Thyroid gland (tissue), 4 donors: ENCODE measurements at regions not wholly inside any gene's neighbourhood (a gene's known extent, or its start where the extent isn't known, plus 50 kb on each side); places are given as distances from the start of the nearest gene placed in this dataset.

ENCODE experiments used
- DNase-seq, 2 donors: peaks; one replicate each; pipeline ENCODE4 v3.0.0-alpha.2; 2019
- H3K27ac ChIP-seq, 3 donors: fragments of 200-600 bp; sonication (generic); 1 replicate in 2 of 3; 2 replicates in 1 of 3; pipeline ENCODE4 v1.5.1; 2016 to 2019; ENCODE audit warnings: mild to moderate bottlenecking in 1 of 3, moderate library complexity in 1 of 3
- H3K27me3 ChIP-seq: fragments of 200-600 bp; sonication (generic); one replicate; pipeline ENCODE4 v1.5.1; 2019
- H3K36me3 ChIP-seq, 2 donors: fragments of 200-600 bp; sonication (generic); one replicate each; pipeline ENCODE4 v1.5.1; 2016 to 2019
- H3K4me1 ChIP-seq, 2 donors: fragments of 200-600 bp; sonication (generic); one replicate each; pipeline ENCODE4 v1.5.1; 2017 to 2019
- H3K4me3 ChIP-seq, 3 donors: fragments of 200-600 bp; sonication (generic); replicated peaks in 1 of 3; 1 replicate in 2 of 3; 2 replicates in 1 of 3; pipeline ENCODE4 v1.5.1; 2016; ENCODE audit warnings: mild to moderate bottlenecking in 1 of 3
- H3K9me3 ChIP-seq: fragments of 200-600 bp; sonication (generic); one replicate; pipeline ENCODE4 v1.5.1; 2017
- POLR2A ChIP-seq, 2 donors: fragments of 450-650 bp; IDR thresholded peaks; one replicate each; pipeline ENCODE4 v1.6.1; 2017; ENCODE audit warnings: antibody characterized with exemption in 2 of 2, mild to moderate bottlenecking in 2 of 2, moderate library complexity in 1 of 2
- WGBS, 2 donors: methylation state at CpG; one replicate each; pipeline ENCODE4 v1.1.5; 2017; 5-methylcytosine and 5-hydroxymethylcytosine counted together
- intact Hi-C: fragments of 100-400 bp; cut with DNase I; formaldehyde crosslinking; loops from one replicate; pipeline ENCODE4 v1.15.1; 2023
- TF ChIP-seq, protein P1 (sequence below), 6 experiments: fragments of 200-600 bp in 3 of 6; fragments of 450-650 bp in 3 of 6; sonication (generic) in 3 of 6; IDR thresholded peaks; one replicate each; pipeline ENCODE4 v1.5.1; 2016 to 2019; ENCODE audit warnings: antibody characterized with exemption in 6 of 6, mild to moderate bottlenecking in 2 of 6, inconsistent platforms in 1 of 6, moderate library complexity in 1 of 6

- intact Hi-C loops: no loop called here
- DNase-seq: no peak
- Histone ChIP-seq H3K4me1 (no peaks in the 10 kb centered on the region), H3K9me3 (no peaks in the 10 kb centered on the region), H3K36me3 (no peaks in the 10 kb centered on the region), H3K27ac (no peak overlapping the region), H3K4me3 (no peak overlapping the region), H3K27me3 (no peaks in the 10 kb centered on the region)
- no peak for TF ChIP-seq POLR2A (IDR thresholded peaks at IDR 0.05)
- TF ChIP-seq, protein P1, sequence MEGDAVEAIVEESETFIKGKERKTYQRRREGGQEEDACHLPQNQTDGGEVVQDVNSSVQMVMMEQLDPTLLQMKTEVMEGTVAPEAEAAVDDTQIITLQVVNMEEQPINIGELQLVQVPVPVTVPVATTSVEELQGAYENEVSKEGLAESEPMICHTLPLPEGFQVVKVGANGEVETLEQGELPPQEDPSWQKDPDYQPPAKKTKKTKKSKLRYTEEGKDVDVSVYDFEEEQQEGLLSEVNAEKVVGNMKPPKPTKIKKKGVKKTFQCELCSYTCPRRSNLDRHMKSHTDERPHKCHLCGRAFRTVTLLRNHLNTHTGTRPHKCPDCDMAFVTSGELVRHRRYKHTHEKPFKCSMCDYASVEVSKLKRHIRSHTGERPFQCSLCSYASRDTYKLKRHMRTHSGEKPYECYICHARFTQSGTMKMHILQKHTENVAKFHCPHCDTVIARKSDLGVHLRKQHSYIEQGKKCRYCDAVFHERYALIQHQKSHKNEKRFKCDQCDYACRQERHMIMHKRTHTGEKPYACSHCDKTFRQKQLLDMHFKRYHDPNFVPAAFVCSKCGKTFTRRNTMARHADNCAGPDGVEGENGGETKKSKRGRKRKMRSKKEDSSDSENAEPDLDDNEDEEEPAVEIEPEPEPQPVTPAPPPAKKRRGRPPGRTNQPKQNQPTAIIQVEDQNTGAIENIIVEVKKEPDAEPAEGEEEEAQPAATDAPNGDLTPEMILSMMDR (IDR thresholded peaks at IDR 0.05): no peak
- 78 to 86% methylated on average over 25 of the region's 25 CpGs for WGBS, 2 donors
Measured at GRCh38 chr10:130493446-130494145, 357.4 kb downstream of the GLRX3 start.

GRCh38 chr10:130495116-130495862 is 359.1 kb downstream of the GLRX3 start:
- Histone ChIP-seq H3K27ac (no peak overlapping the region), H3K4me3 (no peak overlapping the region), H3K4me1 (no peaks in the 10 kb centered on the region), H3K36me3 (no peaks in the 10 kb centered on the region), H3K27me3 (no peaks in the 10 kb centered on the region), H3K9me3 (no peaks in the 10 kb centered on the region)
- intact Hi-C loops: no loop called here
- no peak for DNase-seq
- TF ChIP-seq POLR2A (IDR thresholded peaks at IDR 0.05): no peak
- TF ChIP-seq, protein P1 (IDR thresholded peaks at IDR 0.05): no peak
- WGBS, 2 donors: 86 to 87% methylated on average over 9 of the region's 10 CpGs

DNA sequence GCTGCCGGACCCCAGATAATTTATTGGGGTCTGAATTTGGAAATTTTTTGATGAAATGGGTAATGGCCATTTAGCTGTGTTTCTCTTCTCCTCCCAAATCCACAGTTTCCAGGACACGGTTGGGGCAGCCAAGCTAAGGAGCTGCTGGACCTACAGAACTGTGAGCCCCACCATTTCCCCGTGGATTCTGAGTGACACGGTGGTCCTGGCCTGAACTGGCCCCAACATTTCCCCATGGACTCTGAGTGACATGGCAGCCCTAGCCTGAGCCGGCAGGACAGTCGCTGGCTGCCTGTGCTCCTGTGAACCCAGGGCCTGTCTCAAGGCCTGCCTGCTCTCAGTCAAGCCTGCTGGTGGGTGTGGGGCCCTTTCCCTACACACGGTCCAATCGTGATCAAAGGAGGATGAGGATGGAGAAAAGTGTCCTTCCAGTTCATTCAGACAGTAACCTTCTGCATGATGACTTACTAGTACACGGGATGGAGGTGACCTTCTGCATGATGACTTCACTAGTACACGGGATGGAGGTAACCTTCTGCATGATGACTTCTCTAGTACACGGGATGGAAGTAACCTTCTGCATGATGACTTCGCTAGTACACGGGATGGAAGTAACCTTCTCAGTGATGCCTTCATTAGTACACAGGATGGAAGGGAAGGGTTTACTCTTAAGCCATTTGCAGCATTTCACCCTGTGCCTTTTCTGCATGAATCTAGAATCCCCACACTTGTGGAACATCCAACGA is 359.9 kb downstream of the GLRX3 start:
- intact Hi-C loops: no loop called here
- Histone ChIP-seq H3K27ac (no peak overlapping the region), H3K4me3 (no peak overlapping the region), H3K27me3 (no peaks in the 10 kb centered on the region), H3K36me3 (no peaks in the 10 kb centered on the region), H3K4me1 (no peaks in the 10 kb centered on the region), H3K9me3 (no peaks in the 10 kb centered on the region)
- WGBS, 2 donors: 84 to 88% methylated on average over 13 to 14 of the region's 14 CpGs
- TF ChIP-seq, protein P1 (IDR thresholded peaks at IDR 0.05): no peak
- TF ChIP-seq POLR2A (IDR thresholded peaks at IDR 0.05): no peak
- DNase-seq: no peak

GRCh38 chr10:130497056-130498010 is 361.1 kb downstream of the GLRX3 start:
- H3K9me3 ChIP-seq: no peaks in the 10 kb centered on the region
- intact Hi-C loops: no loop called here
- no peak overlapping the region for H3K4me3 ChIP-seq
- WGBS, 2 donors: 81 to 85% methylated on average over 21 of the region's 21 CpGs
- no peak for TF ChIP-seq POLR2A (IDR thresholded peaks at IDR 0.05)
- TF ChIP-seq, protein P1 (IDR thresholded peaks at IDR 0.05): no peak
- H3K36me3 ChIP-seq: no peaks in the 10 kb centered on the region
- no peak for DNase-seq
- no peaks in the 10 kb centered on the region for H3K4me1 ChIP-seq
- no peaks in the 10 kb centered on the region for H3K27me3 ChIP-seq
- H3K27ac ChIP-seq: no peak overlapping the region
